K562 (cell line): ENCODE measurements at regions not wholly inside any gene's neighbourhood (a gene's known extent, or its start where the extent isn't known, plus 50 kb on each side); places are given as distances from the start of the nearest gene placed in this dataset.

Source experiments
- DNMT1 ChIP-seq: fragments of 450-650 bp; IDR thresholded peaks from 2 replicates; pipeline ENCODE4 v1.6.1; 2016; ENCODE audit warnings: antibody characterized with exemption, mild to moderate bottlenecking
- KDM1A ChIP-seq, 2 experiments: fragments of 450-650 bp; IDR thresholded peaks; 2 replicates each; pipeline ENCODE4 v1.6.1; 2016; ENCODE audit warnings: mild to moderate bottlenecking in 2 of 2
- KLF13 ChIP-seq: fragments of 450-650 bp; IDR thresholded peaks from 2 replicates; pipeline ENCODE4 v1.6.1; 2016; ENCODE audit warnings: missing genetic modification characterization, low read depth, mild to moderate bottlenecking, missing compliant biosample characterization, moderate library complexity, borderline replicate concordance
- L3MBTL2 ChIP-seq: fragments of 450-650 bp; IDR thresholded peaks from 2 replicates; pipeline ENCODE4 v1.6.1; 2016; ENCODE audit warnings: mild to moderate bottlenecking, moderate library complexity
- RBM25 ChIP-seq: fragments of 200-400 bp; formaldehyde crosslinking; IDR thresholded peaks from 2 replicates; pipeline ENCODE4 v1.6.1; 2018; ENCODE audit warnings: low read length, low read depth, moderate library complexity; ENCODE audit not compliant: severe bottlenecking
- ZBTB1 ChIP-seq: sonication (generic); formaldehyde crosslinking; IDR thresholded peaks from 2 replicates; pipeline ENCODE4 v1.8.1; 2023; ENCODE audit warnings: missing genetic modification reagents, low read depth, mild to moderate bottlenecking, borderline replicate concordance
- ZNF133 ChIP-seq: fragments of 250-450 bp; sonication (Bioruptor Pico); IDR thresholded peaks from 2 replicates; pipeline ENCODE4 v1.4.0; 2020; ENCODE audit warnings: mild to moderate bottlenecking
- ZNF175 ChIP-seq: fragments of 200-800 bp; sonication (Bioruptor generic); IDR thresholded peaks from 2 replicates; pipeline ENCODE4 v1.6.1; 2016; ENCODE audit warnings: low read depth, mild to moderate bottlenecking, missing genetic modification characterization, missing compliant biosample characterization
- ZNF830 ChIP-seq: fragments of 250-450 bp; sonication (Bioruptor Pico); IDR thresholded peaks from 2 replicates; pipeline ENCODE4 v1.5.0; 2021; ENCODE audit warnings: mild to moderate bottlenecking
- TF ChIP-seq, protein P1 (sequence below): fragments of 450-650 bp; IDR thresholded peaks from 2 replicates; pipeline ENCODE4 v1.6.1; 2016; ENCODE audit warnings: mild to moderate bottlenecking, moderate library complexity
- TF ChIP-seq, protein P2 (sequence below): sonication (generic); formaldehyde crosslinking; IDR thresholded peaks from 2 replicates; pipeline ENCODE4 v1.9.0; 2022; ENCODE audit warnings: mild to moderate bottlenecking, missing genetic modification reagents

DNA sequence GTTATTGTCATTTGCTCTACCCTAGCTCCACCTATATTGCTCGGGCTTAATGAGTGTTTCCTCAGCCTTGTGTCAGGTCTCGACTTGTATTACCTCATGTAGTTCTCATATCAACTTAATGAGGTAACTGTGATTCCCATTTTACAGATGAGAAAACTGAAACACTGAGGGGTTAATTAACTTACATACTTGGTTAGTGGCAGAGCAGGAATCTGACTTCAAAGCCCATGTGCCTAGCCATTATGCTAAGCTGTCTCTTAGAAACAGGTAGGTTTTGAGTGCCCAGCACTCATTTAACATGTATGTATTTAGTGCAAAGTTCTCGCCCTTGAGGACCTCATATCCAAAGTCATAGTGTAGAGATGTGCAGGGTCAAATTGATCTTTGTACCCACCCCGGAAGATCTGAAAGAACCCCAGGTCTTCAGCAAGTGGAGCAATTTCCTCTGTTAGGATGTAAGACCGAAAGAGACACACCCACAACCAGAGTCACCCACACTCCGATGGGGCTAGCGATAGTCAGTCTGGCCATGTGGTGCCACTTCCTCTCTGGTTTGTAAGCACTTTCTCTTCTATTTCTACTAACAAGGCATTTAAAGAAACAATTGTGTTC is 121.0 kb upstream of the SLC39A10 start (continued):
- TF ChIP-seq, protein P1, sequence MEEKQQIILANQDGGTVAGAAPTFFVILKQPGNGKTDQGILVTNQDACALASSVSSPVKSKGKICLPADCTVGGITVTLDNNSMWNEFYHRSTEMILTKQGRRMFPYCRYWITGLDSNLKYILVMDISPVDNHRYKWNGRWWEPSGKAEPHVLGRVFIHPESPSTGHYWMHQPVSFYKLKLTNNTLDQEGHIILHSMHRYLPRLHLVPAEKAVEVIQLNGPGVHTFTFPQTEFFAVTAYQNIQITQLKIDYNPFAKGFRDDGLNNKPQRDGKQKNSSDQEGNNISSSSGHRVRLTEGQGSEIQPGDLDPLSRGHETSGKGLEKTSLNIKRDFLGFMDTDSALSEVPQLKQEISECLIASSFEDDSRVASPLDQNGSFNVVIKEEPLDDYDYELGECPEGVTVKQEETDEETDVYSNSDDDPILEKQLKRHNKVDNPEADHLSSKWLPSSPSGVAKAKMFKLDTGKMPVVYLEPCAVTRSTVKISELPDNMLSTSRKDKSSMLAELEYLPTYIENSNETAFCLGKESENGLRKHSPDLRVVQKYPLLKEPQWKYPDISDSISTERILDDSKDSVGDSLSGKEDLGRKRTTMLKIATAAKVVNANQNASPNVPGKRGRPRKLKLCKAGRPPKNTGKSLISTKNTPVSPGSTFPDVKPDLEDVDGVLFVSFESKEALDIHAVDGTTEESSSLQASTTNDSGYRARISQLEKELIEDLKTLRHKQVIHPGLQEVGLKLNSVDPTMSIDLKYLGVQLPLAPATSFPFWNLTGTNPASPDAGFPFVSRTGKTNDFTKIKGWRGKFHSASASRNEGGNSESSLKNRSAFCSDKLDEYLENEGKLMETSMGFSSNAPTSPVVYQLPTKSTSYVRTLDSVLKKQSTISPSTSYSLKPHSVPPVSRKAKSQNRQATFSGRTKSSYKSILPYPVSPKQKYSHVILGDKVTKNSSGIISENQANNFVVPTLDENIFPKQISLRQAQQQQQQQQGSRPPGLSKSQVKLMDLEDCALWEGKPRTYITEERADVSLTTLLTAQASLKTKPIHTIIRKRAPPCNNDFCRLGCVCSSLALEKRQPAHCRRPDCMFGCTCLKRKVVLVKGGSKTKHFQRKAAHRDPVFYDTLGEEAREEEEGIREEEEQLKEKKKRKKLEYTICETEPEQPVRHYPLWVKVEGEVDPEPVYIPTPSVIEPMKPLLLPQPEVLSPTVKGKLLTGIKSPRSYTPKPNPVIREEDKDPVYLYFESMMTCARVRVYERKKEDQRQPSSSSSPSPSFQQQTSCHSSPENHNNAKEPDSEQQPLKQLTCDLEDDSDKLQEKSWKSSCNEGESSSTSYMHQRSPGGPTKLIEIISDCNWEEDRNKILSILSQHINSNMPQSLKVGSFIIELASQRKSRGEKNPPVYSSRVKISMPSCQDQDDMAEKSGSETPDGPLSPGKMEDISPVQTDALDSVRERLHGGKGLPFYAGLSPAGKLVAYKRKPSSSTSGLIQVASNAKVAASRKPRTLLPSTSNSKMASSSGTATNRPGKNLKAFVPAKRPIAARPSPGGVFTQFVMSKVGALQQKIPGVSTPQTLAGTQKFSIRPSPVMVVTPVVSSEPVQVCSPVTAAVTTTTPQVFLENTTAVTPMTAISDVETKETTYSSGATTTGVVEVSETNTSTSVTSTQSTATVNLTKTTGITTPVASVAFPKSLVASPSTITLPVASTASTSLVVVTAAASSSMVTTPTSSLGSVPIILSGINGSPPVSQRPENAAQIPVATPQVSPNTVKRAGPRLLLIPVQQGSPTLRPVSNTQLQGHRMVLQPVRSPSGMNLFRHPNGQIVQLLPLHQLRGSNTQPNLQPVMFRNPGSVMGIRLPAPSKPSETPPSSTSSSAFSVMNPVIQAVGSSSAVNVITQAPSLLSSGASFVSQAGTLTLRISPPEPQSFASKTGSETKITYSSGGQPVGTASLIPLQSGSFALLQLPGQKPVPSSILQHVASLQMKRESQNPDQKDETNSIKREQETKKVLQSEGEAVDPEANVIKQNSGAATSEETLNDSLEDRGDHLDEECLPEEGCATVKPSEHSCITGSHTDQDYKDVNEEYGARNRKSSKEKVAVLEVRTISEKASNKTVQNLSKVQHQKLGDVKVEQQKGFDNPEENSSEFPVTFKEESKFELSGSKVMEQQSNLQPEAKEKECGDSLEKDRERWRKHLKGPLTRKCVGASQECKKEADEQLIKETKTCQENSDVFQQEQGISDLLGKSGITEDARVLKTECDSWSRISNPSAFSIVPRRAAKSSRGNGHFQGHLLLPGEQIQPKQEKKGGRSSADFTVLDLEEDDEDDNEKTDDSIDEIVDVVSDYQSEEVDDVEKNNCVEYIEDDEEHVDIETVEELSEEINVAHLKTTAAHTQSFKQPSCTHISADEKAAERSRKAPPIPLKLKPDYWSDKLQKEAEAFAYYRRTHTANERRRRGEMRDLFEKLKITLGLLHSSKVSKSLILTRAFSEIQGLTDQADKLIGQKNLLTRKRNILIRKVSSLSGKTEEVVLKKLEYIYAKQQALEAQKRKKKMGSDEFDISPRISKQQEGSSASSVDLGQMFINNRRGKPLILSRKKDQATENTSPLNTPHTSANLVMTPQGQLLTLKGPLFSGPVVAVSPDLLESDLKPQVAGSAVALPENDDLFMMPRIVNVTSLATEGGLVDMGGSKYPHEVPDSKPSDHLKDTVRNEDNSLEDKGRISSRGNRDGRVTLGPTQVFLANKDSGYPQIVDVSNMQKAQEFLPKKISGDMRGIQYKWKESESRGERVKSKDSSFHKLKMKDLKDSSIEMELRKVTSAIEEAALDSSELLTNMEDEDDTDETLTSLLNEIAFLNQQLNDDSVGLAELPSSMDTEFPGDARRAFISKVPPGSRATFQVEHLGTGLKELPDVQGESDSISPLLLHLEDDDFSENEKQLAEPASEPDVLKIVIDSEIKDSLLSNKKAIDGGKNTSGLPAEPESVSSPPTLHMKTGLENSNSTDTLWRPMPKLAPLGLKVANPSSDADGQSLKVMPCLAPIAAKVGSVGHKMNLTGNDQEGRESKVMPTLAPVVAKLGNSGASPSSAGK = peak; percentile 32; the same call in 1 of the 2 replicates
- TF ChIP-seq ZNF133 (CRISPR knock-in tag) (no peak), ZNF830 (no peak), ZNF175 (peak; percentile 62), ZBTB1 (CRISPR knock-in tag) (no peak), L3MBTL2 (peak; percentile 51; the same call in 1 of the 2 replicates), RBM25 (peak; percentile 86), KLF13 (tag) (no peak), KDM1A (IDR thresholded peaks at IDR 0.05) (peak; percentile 36 to 64; a peak in 2 of 4 replicates), DNMT1 (no peak)
- TF ChIP-seq, protein P2, sequence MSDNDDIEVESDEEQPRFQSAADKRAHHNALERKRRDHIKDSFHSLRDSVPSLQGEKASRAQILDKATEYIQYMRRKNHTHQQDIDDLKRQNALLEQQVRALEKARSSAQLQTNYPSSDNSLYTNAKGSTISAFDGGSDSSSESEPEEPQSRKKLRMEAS (CRISPR knock-in tag) = no peak
